Nephron progenitor cell (in vitro differentiated cells): ENCODE measurements at regions not wholly inside any gene's neighbourhood (a gene's known extent, or its start where the extent isn't known, plus 50 kb on each side); places are given as distances from the start of the nearest gene placed in this dataset.

Source experiments
- DNase-seq: peaks from one replicate; pipeline ENCODE4 v3.0.0; 2021
- H3K27ac Mint-ChIP-seq: 2 replicates; pipeline ENCODE4 v1.8.0; 2021; ENCODE audit warnings: mild to moderate bottlenecking, moderate library complexity, mixed read lengths
- H3K27me3 Mint-ChIP-seq: 2 replicates; pipeline ENCODE4 v1.8.0; 2021; ENCODE audit warnings: mild to moderate bottlenecking, low read depth, mixed read lengths; ENCODE audit not compliant: poor library complexity
- H3K36me3 Mint-ChIP-seq: 2 replicates; pipeline ENCODE4 v1.8.0; 2021; ENCODE audit warnings: low read depth, mixed read lengths
- H3K4me1 Mint-ChIP-seq: 2 replicates; pipeline ENCODE4 v1.8.0; 2021; ENCODE audit warnings: mixed read lengths
- H3K4me3 Mint-ChIP-seq: 2 replicates; pipeline ENCODE4 v1.8.0; 2021; ENCODE audit warnings: mild to moderate bottlenecking, moderate library complexity, mixed read lengths
- H3K9me3 Mint-ChIP-seq: 2 replicates; pipeline ENCODE4 v1.8.0; 2021; ENCODE audit warnings: mild to moderate bottlenecking, moderate library complexity, mixed read lengths
- CTCF ChIP-seq: fragments of 200-600 bp; sonication (generic); IDR thresholded peaks from 2 replicates; pipeline ENCODE4 v1.5.0; 2021; ENCODE audit warnings: antibody characterized with exemption

GRCh38 chr20:6671829-6672228 lies 95.7 kb upstream of the BMP2 start:
- Mint-ChIP-seq H3K27me3 (peaks cover 19% of the 10 kb centered on the region), H3K9me3 (no peaks in the 10 kb centered on the region), H3K4me1 (peaks cover under 1% of the 10 kb centered on the region), H3K27ac (no peak overlapping the region), H3K36me3 (no peaks in the 10 kb centered on the region), H3K4me3 (no peak overlapping the region)
- DNase-seq = no peak
- TF ChIP-seq CTCF = no peak

GRCh38 chr20:6668546-6668945 lies 98.9 kb upstream of the BMP2 start:
- no peaks in the 10 kb centered on the region for H3K36me3 Mint-ChIP-seq
- peaks cover 7% of the 10 kb centered on the region for H3K9me3 Mint-ChIP-seq
- no peak overlapping the region for H3K4me3 Mint-ChIP-seq
- H3K27me3 Mint-ChIP-seq = peaks cover 19% of the 10 kb centered on the region
- DNase-seq = no peak
- TF ChIP-seq CTCF = no peak
- peaks cover 27% of the 10 kb centered on the region for H3K4me1 Mint-ChIP-seq
- H3K27ac Mint-ChIP-seq = no peak overlapping the region

GRCh38 chr20:6665621-6666355 lies 101.7 kb upstream of the BMP2 start:
- Mint-ChIP-seq H3K4me1 (peaks cover 39% of the 10 kb centered on the region), H3K9me3 (peaks cover 11% of the 10 kb centered on the region), H3K36me3 (no peaks in the 10 kb centered on the region), H3K27me3 (peaks cover 10% of the 10 kb centered on the region), H3K4me3 (no peak overlapping the region), H3K27ac (peak overlapping the region; percentile 55)
- no peak for DNase-seq
- no peak for TF ChIP-seq CTCF

- Mint-ChIP-seq H3K4me1 (peaks cover 39% of the 10 kb centered on the region), H3K4me3 (no peak overlapping the region), H3K9me3 (peaks cover 11% of the 10 kb centered on the region), H3K27ac (no peak overlapping the region), H3K27me3 (peaks cover 10% of the 10 kb centered on the region), H3K36me3 (no peaks in the 10 kb centered on the region)
- no peak for DNase-seq
- TF ChIP-seq CTCF = no peak
These were observed 102.3 kb upstream of the BMP2 start for GRCh38 chr20:6665161-6665560.

GRCh38 chr20:6664574-6664973 lies 102.9 kb upstream of the BMP2 start:
- Mint-ChIP-seq H3K9me3 (peaks cover 11% of the 10 kb centered on the region), H3K27me3 (peaks cover 10% of the 10 kb centered on the region), H3K4me1 (peaks cover 39% of the 10 kb centered on the region), H3K4me3 (no peak overlapping the region), H3K27ac (no peak overlapping the region), H3K36me3 (no peaks in the 10 kb centered on the region)
- no peak for DNase-seq
- no peak for TF ChIP-seq CTCF

- H3K36me3 Mint-ChIP-seq = no peaks in the 10 kb centered on the region
- DNase-seq = no peak
- peaks cover 39% of the 10 kb centered on the region for H3K4me1 Mint-ChIP-seq
- no peak overlapping the region for H3K4me3 Mint-ChIP-seq
- H3K27me3 Mint-ChIP-seq = peaks cover 12% of the 10 kb centered on the region
- TF ChIP-seq CTCF = no peak
- H3K9me3 Mint-ChIP-seq = peaks cover 11% of the 10 kb centered on the region
- H3K27ac Mint-ChIP-seq = no peak overlapping the region
These were observed 103.6 kb upstream of the BMP2 start for GRCh38 chr20:6663751-6664388.
